ENCODE measurements at regions not wholly inside any gene's neighbourhood (a gene's known extent, or its start where the extent isn't known, plus 50 kb on each side); places are given as distances from the start of the nearest gene placed in this dataset.

DNA sequence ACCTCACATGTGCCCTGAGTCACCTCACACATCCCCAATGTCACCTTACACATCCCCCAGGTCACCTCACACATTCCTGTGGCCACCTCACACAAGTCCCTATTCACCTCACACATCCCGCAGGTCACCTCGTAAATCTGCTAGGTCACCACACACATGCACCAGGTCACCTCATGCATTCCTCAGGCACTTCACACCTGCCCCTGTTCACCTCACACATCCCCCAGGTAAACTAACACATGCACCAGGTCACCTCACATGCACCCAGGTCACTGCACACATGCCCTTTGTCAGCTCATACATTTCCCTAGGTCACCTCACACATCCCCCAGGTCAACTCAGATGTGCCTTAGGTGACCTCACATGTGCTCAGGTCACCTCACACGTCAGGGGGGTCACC lies 639.8 kb downstream of the TMEM121 start:
- TF ChIP-seq, protein P1, sequence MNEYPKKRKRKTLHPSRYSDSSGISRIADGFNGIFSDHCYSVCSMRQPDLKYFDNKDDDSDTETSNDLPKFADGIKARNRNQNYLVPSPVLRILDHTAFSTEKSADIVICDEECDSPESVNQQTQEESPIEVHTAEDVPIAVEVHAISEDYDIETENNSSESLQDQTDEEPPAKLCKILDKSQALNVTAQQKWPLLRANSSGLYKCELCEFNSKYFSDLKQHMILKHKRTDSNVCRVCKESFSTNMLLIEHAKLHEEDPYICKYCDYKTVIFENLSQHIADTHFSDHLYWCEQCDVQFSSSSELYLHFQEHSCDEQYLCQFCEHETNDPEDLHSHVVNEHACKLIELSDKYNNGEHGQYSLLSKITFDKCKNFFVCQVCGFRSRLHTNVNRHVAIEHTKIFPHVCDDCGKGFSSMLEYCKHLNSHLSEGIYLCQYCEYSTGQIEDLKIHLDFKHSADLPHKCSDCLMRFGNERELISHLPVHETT (CRISPR knock-in tag; conservative IDR thresholded peaks at IDR 0.05): no peak
- no peak for TF ChIP-seq JUND (CRISPR knock-in tag; IDR thresholded peaks at IDR 0.05)
- no peak for TF ChIP-seq SIN3A (IDR thresholded peaks at IDR 0.05; ENCODE audit: borderline replicate concordance, low read depth, low read length)
- no peak for TF ChIP-seq ZNF34 (CRISPR knock-in tag; IDR thresholded peaks at IDR 0.05; ENCODE audit: borderline replicate concordance)
- no peak for TF ChIP-seq ZNF598 (CRISPR knock-in tag; IDR thresholded peaks at IDR 0.05; ENCODE audit: borderline replicate concordance)

Data from HepG2 (cell line).